HG03175 (cell line): ENCODE measurements at regions not wholly inside any gene's neighbourhood (a gene's known extent, or its start where the extent isn't known, plus 50 kb on each side); places are given as distances from the start of the nearest gene placed in this dataset.

Experiments used
- ATAC-seq: cut with Tn5 transposase; IDR thresholded peaks from one replicate; pipeline ENCODE4 v1.9.1; 2021; ENCODE audit warnings: mild to moderate bottlenecking, moderate library complexity; ENCODE audit not compliant: unreplicated experiment

DNA sequence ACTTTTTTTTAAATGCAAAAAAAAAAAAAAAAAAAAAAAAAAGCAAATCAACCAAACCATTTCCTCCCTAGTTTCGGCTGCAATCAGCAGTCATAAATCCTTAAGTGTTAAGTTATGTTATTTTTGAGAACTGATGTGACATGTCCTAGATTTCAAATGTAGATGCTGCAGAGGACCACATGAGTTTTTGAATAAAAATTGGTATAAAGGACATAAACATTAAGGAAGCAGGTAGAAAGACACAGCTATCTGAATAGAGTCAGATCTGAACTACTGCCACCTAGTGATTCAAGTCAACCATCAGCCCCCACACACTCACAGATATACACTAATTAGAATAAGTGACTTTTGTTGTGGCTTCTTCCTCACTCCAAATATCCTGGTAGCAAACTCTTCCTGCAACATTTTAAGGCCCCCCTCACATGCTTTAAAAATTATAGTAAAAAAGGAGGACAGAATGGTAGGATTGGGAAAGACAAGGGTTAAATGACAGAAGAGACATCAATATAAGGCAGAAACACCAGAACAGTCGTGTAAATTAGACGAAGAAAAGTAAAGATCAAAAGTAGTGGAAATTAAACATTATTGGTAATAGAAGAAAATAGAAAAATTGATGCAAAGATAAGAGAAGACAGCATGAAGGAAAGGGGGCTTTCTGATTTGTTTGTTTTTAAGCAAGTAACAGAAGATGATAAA, 394.5 kb upstream of the ATP2B1 start:
- ATAC-seq, result peak; percentile 86

DNA sequence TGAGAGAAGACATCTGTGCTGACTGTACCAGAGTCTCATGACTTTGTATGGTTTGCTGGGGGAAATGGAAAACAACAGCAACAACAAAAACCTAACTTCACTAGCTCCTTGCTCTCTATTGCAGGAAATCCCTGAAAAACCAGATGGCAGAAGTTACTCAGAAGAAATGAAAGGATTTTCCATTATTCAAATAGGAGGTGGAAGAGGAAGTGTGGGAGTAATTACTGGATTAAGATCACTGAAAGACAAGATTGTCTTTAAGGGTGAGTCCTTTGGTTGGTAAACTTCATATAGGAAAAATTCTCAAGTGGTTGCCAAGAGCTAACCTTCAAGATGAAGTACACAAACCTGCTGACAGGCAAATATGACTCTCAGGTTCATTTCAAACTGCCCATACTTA, 391.9 kb upstream of the ATP2B1 start:
- no peak for ATAC-seq

DNA sequence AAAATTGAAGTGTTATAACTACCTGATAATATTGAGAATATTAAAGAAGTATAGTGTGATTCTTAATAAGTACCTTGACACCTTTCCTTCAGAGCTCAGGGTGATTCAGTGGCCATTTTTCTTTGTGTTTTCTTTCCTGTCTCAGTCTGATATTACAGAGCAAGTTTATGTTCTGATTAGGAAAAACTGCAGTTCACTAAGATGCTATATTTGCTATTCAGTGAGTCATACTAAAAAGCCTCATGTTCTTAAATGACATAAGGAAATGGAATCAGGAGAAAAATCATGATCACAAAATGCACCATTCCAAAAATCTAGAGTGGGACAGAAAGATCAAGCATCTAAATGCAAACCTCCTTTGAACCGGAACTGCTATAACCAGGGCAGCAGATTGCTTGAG, 390.6 kb upstream of the ATP2B1 start:
- no peak for ATAC-seq

DNA sequence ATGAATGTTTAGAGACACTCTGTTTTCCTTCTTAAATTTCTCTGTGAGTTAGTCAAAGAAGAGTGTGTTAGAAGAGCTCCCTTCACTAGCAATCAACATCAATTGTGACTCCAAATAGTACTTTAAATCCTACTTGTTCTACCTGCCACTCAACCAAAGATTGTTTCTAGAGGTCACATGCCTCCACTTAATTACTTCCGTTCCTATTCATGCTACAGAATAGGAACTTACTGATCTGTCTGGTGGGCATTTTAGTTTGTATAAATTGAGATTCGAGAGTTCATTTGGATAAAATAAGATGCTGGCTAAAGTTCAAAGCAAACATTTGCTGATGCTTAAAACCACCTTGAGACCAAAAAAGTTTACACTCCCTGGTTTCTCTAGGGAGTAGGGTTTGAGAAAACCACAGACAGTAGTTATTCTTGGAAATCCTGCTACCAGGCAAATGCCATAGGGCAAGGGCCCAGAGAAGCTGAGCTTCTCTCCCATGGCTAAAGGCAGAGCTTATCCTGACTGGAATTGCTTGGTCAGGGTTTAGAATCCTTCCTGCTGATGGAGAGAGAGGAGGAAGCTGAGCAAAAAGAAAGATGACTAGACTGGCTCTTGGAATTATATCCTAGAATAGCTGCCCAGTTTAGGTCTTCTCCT, 389.6 kb upstream of the ATP2B1 start:
- no peak for ATAC-seq

DNA sequence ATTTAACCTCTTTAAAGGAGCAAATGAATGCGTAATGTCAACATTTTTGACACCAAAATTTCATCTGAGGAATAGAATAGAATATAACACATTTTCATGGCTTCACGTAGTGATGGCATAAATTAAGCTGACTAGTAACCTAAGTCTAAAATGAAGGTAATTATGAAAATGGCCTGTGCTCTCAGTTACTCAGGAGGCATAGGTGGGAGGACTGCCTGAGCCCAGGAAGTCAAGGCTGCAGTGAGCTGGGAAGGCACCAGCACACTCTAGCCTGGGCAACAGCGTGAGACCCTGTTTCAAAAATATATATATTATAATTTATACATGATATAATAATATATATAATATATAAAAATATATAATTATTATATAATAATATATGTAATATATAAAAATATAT, 383.2 kb upstream of the ATP2B1 start:
- ATAC-seq, result no peak

DNA sequence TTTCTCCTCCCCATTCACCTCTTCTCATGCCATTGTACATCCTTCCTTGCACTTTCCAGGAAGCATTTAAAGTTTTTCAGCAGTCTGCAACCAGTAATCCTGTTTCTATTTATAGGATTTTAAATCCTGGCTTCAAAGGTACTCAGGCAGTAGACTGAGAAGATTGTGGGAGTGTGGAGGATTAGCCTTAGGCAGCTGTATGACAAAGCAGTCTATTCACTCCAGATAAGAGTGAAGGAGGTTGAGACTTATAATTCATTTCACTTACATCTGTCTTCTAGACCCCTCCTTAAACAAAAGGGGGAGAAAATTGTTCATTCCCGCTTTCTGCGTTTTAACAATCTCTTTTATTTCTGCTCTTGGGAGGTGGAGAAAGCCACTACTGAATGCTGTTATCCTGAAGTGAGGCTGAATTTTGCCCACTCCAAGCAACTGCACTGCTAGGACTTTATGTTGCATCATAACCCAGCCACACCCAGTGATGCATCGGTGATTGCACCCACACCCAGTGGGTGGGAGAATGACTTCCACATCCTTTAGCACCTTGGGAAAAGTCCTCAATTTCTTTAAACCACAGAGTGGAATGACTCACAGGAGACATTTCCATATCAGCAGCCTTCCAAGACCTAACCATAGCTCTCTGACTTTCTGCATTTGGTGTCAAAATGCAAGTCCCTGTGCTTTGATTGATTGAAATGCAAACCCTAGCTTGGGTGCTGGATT, 382.5 kb upstream of the ATP2B1 start:
- ATAC-seq, result no peak

DNA sequence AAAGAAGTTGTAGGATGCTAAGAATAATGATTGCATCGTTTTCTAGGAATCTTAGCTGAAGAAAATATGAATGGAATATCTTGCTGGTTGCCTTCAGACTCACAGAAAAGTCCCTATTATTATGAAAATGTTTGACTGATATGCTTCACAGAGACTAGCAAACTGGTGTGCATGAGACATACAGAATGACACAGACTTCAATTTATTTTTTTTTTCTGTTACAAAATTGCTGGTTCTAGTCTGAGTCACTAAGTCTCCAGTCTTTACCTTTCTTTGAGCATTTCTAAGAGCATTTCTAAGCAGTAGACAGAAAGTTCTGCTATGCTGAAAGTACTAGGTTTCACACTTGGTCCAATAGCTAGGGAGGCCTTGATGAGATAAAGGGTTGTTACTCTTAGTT, 377.6 kb upstream of the ATP2B1 start:
- ATAC-seq, result no peak

DNA sequence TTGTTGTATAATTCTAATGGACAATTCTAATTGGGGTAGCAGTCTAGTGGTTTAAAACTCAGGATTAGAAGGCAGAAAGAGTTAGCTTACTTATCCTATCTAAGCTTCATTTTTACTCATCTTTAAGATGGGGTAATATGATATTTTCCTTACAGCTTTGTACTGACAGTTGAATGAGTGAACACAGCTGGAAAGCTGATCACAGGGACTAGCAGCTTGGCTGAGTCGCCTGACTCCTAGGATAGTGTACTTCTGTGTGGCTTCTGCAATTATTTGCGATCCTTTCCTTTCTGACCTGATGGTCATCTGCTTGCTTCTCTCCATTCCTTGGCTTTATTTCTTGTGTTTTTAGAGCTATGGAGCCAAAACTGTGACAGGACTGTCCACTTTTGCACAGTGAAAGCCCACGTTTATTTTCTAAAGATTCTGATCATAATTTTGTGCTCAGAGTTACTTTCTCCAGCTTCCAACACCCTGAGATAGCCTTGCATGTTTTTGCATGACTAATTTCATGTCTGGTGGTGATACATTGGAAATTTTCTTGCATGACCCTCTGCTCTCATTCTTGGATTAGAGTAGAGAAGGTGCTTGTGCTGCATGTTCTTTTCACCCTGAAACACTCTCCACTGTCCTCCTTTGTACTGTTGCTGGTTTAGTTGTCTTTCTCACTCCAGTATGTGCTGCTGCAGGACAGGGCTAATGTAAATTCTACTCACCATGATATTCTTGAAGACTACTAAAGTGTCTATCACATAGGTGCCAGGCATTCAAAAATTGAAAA, 377.0 kb upstream of the ATP2B1 start:
- ATAC-seq, result no peak

DNA sequence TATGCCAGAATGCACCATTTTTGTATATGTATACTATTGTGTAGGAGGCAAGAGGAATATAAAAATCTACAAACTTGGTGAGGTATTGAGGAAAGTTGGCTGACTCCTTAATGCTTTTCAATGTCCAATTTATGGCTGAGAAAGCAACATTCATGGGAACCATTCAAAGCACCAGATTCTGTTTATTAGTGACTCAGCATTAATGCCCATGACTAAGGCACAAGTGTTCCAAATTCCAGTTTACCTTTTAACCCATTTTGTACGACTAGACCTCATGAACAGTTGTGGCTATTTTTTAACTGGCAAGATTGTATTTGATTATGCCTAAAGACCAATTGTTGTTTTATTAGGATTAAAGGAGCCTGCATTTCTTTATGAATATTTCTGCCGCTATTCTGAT, 375.4 kb upstream of the ATP2B1 start:
- ATAC-seq, result no peak

DNA sequence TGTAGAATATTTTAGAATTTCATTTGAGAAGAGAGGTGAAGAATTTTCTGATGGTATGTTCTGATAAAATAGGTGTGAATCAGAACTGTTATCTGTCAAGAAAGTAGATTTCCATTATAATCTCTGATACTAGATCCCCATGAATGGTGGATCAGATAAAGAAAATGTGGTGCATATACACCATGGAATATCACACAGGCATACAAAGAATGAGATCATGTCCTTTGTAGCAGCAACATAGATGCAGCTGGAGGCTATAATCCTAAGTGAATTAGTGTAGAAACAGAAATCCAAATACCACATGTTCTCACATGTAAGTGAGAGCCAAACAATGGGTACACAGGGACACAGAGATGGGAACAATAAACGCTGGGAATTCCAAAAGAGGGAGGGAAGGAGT, 372.0 kb upstream of the ATP2B1 start:
- ATAC-seq, result no peak

DNA sequence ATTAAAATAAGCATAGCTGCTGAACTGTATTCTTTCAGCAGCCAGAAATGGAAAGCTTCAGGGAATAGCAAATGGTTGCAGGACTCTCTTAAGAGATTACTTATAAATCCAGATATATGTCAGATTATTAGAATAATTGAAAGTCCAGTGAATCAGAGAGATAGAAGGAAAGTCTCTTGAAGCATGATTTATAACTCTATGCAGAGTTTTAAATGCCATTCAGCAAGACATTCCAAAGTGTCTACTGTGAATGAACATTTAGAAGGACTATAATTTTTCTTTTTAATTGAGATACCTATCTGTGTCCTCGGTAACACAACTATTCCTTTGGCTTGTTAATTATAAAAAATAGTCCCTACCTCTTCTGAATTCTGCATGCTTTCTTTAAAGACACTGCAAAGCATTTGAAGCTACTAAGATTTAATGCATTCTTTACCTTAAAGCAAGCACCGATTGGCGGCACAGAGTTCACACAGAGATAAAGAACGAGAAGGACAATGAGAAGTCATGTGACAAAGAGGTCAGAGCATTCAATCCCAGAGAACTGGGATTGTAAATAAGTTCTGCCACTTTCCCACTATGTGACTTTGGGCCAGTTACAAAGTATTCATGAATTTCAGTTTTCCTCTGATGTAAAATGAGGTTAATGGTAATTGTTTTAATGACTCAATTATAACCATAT, 371.0 kb upstream of the ATP2B1 start:
- ATAC-seq, result no peak

DNA sequence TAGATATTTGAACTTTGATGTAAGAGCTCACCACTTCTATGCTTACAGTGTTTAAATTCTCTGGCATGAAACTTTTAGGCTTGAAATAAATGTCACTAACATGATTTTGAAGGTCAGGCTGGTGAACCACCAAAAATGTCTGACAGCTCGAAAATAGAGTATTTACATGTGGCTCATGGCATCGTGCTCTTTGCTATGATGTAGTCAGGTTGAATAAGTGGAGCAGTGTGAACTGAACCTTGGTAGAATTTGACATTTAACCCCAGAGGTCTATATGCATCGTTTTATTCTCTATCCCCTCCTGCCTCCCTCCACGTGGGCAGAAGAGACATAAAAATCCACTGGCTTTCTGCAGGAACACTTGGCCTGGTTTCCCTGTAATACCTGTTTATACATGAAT, 369.7 kb upstream of the ATP2B1 start:
- no peak for ATAC-seq

DNA sequence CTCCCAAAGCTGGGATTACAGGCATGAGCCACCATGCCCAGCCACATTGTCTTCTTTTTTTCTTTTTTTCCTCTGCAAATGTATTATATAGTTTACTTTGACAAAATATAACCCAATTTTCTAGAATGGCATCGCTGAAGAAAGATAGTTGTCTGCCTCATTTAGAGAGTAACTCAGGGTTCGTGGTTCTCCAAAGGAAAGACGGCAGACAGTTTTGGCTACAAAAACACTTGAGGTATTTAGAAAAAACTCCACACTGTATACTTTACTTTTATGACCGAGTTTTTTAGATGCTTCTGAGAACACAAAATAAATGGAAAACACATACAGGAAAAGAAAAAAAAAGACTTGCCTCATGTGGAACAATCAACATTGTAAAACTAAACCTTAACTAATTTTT, 369.1 kb upstream of the ATP2B1 start:
- ATAC-seq, result no peak

DNA sequence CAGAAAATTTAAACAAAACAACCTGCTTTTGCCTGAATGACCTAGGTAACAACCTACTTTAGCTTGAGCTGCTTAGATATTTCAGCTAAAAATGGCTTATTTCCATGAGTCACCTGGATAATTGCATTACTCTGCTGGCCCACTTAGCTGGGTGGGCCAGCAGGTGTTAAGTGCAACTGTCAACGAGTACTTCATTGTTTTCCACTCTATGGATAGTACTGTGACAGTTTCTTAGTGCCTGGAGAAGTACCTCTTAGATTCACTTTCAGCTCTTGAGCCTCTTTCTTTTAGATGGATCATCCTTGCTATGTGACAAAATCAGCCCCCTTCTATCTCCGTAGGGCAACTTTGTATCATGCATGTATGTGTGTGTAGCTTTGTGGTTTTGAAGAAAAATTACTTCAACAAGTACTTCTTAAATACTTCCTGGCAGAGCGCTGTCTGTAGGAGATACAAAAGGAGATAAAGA, 368.2 kb upstream of the ATP2B1 start:
- no peak for ATAC-seq

DNA sequence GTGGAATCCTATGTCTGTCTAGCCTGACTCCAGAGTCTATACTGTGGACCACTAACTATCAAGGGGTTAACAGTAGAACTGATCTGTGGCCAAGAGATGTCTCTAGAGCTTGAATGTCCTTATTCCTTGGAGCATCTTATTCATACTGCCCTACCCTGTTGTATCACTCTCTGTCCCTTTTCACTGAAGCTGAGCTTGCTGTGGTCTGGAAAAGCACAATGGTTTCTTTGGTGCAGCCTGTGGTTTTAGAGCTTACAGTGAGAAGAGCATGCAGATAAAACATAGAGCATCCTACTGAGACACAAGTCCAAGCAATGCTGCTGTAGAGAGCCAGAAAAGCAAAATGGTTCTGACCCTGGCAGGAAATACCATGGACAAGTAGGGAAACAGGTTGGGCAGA, 367.0 kb upstream of the ATP2B1 start:
- ATAC-seq, result no peak

DNA sequence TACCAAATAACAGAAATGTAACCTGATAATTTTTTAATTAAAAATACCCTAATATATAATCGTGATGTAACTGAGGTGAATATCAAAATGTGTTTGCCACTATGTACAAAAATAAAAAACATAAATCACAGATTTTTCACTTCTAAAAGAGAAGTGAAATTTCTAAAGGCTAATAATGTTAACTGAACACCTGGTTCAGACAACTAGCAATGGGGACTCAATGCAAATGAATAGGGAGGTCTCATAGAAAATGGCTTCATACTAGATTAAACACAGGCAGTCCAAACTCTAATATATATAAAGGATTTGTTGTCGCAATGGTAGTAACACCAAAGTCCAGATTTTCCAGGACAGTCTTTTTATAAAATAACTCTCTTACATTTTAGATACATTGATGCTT, 365.4 kb upstream of the ATP2B1 start:
- no peak for ATAC-seq

DNA sequence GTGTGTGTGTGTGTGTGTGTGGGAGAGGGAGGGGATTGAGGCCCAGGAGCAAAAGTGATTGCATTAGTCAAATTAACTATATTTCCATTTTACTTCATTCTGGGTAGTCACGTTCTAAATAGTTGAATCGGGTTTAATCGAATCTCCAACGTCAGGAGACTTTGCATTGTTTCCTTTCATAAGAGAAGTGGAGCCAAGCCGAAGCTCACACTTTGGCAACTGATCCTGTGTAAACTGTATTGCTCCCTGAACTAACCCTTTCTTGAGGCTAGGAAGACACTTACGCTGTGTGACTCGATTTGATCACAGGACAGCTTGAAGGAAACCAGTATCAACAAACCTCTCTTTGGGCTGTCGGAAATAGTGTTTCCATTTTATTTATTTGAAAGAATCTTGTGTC, 363.4 kb upstream of the ATP2B1 start:
- ATAC-seq, result no peak

DNA sequence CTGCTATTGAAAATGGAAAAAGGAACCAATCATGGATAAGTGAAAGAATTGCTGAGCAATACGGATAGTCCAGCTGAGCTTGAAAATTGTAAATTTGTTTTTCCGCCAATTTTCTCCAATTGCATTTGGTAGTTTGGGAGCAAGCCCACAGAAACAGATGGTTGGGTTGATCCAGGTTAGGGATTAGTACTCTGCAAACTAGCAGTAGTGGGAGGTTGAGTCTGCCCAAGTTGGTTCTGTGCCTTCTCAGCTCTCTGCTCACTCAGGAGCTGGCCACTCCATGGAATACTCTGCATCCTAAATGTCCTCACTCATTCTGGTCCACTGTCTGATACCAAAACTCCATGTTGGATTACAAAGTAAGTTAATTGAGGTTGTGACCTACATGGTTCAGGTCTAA, 361.1 kb upstream of the ATP2B1 start:
- ATAC-seq, result no peak

DNA sequence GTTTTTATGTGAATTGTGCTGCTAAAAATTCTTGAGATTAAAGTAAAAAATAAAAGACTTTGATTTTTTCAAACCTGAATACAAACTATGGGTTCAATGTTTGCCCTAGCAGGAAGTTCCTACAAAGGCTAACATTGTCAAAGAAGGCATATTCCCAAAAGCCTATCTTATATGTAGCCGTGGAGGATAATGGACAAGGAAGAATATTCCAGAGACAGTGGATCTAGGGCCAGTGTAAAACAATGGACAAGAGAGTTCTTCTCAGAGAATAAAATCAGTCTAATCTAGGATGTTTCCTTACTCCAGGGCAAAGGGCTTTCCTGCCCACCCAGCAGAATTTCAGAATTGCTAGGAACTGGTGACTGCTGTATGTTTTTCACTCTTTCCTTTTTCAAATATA, 359.2 kb upstream of the ATP2B1 start:
- no peak for ATAC-seq

DNA sequence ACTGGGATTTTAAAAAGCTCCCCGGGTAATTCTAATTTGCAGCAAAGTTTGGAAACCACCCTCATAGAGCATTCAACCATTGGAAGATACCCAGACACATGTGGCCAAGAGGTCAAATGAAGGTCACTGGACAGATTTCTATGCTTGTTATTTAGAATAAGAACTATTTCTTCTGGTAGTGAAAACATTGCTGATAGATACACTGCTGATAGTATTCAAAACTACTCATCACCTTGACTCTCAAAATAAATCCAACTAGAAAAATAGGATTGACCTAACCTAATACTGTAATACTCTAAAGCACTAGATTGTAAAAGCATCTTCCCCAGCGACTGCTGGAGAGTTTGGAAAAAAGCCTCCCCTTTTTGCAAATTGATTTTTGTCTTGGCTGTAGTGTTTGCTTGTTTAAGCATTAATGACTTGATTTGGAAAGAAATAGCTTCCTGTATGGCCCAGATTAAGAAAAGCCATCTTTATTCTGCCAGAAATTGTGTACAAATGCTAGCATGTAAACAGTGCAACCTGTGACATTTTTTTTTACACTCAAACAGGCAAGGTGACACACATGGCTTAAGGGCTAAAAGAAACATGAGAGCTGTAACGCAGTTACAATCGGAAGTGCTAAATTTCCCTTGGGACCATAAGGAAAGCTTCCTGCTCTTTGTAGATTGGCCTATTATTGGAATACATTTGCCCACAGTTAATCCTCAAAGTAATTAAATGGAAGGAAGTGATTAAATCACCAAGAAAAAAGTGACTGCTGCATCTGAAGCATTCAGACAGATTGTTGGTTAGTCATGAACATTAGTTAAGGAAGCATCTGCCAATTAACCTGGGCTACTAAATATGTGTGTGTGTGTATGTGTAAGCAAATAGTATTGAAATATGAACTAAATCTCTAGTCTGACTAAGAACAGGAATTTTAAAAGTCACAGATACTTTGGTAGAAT, 356.5 kb upstream of the ATP2B1 start:
- no peak for ATAC-seq
